ENCODE measurements at regions not wholly inside any gene's neighbourhood (a gene's known extent, or its start where the extent isn't known, plus 50 kb on each side); places are given as distances from the start of the nearest gene placed in this dataset.

- no peaks in the 10 kb centered on the region for H3K36me3 ChIP-seq
- DNase-seq = no peak
- 80 to 95% (median 92%) methylated on average over 7 of the region's 7 CpGs for WGBS, 5 donors
- no peaks in the 10 kb centered on the region for H3K27me3 ChIP-seq
- intact Hi-C loops (cut with DNase I; ENCODE audit: low total_unique reads) = no loop called here
- no peak overlapping the region for H3K27ac ChIP-seq
- peaks cover 0 to 2% (median 1%) of the 10 kb centered on the region in 4 donors for H3K9me3 ChIP-seq
- H3K4me3 ChIP-seq = no peak overlapping the region
- TF ChIP-seq POLR2AphosphoS5 (IDR thresholded peaks at IDR 0.05) (no peak), CTCF (IDR thresholded peaks at IDR 0.05) (no peak), POLR2A (IDR thresholded peaks at IDR 0.05) (no peak), EP300 (IDR thresholded peaks at IDR 0.05) (no peak)
- peaks cover 0 to 4% (median 0%) of the 10 kb centered on the region in 4 donors for H3K4me1 ChIP-seq
Observed at GRCh38 chr6:14284969-14285590, 167.5 kb downstream of the CD83 start.

DNA sequence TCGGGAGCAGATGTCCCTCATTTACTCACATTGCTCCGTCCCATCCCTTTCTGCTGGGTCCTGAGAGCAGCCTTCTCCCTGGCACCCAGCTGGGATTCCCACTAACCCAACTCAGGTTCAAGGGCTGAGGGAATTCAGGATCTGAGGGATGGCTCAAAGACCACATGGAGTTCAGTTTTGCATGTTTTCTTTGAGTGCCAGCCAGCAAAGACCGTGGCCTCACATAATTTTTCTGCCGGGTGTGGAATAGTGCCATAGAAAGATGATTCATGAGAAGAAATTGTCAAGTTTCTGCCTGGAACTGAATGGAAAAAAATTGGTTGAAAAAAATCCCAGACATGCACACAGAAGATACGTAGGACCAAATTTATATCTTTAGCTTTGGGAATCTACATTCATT lies 168.6 kb downstream of the CD83 start:
- TF ChIP-seq POLR2AphosphoS5 (IDR thresholded peaks at IDR 0.05) (no peak), POLR2A (IDR thresholded peaks at IDR 0.05) (no peak), CTCF (IDR thresholded peaks at IDR 0.05) (no peak), EP300 (IDR thresholded peaks at IDR 0.05) (no peak)
- H3K4me3 ChIP-seq = no peak overlapping the region
- H3K27ac ChIP-seq = no peak overlapping the region
- peaks cover 0 to 4% (median 0%) of the 10 kb centered on the region in 4 donors for H3K4me1 ChIP-seq
- no peak for DNase-seq
- WGBS, 5 donors = 67 to 81% (median 69%) methylated on average over 5 of the region's 5 CpGs
- intact Hi-C loops (cut with DNase I; ENCODE audit: low total_unique reads) = no loop called here
- H3K9me3 ChIP-seq = no peaks in the 10 kb centered on the region
- H3K27me3 ChIP-seq = no peaks in the 10 kb centered on the region
- H3K36me3 ChIP-seq = no peaks in the 10 kb centered on the region

- H3K36me3 ChIP-seq = no peaks in the 10 kb centered on the region
- H3K4me1 ChIP-seq = peaks cover 0 to 4% (median 0%) of the 10 kb centered on the region in 4 donors
- no peak for DNase-seq
- H3K4me3 ChIP-seq = no peak overlapping the region
- WGBS, 5 donors = 63 to 96% (median 79%) methylated on average over 1 of the region's 1 CpG
- H3K27me3 ChIP-seq = no peaks in the 10 kb centered on the region
- intact Hi-C loops (cut with DNase I; ENCODE audit: low total_unique reads) = no loop called here
- TF ChIP-seq POLR2A (IDR thresholded peaks at IDR 0.05) (no peak), CTCF (IDR thresholded peaks at IDR 0.05) (no peak), POLR2AphosphoS5 (IDR thresholded peaks at IDR 0.05) (no peak), EP300 (IDR thresholded peaks at IDR 0.05) (no peak)
- no peaks in the 10 kb centered on the region for H3K9me3 ChIP-seq
- no peak overlapping the region for H3K27ac ChIP-seq
Observed at GRCh38 chr6:14286634-14287428, 169.3 kb downstream of the CD83 start.

DNA sequence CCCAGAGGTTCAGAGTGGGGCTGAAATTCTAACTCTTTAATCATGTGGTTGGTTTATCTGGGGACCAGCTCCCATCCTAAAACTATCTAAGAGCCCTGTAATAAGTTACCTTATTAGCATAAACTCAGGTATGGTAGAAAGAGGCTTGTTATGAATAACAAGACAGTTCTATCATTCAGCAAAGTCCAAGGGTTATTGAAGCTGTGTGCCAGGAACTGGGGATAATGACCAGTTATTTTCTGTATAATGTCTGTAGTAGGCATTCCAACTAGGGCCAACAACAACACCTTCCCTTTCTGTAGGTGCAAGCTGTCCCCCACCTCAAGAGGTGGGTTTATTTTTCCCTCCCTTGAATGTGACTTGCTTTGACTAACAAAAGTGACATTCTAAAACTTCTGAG lies 170.1 kb downstream of the CD83 start:
- H3K36me3 ChIP-seq = no peaks in the 10 kb centered on the region
- H3K4me3 ChIP-seq = no peak overlapping the region
- intact Hi-C loops (cut with DNase I; ENCODE audit: low total_unique reads) = no loop called here
- DNase-seq = no peak
- TF ChIP-seq EP300 (IDR thresholded peaks at IDR 0.05) (no peak), CTCF (IDR thresholded peaks at IDR 0.05) (no peak), POLR2AphosphoS5 (IDR thresholded peaks at IDR 0.05) (no peak), POLR2A (IDR thresholded peaks at IDR 0.05) (no peak)
- H3K4me1 ChIP-seq = peaks cover 0 to 4% (median 0%) of the 10 kb centered on the region in 4 donors
- H3K27ac ChIP-seq = no peak overlapping the region
- H3K9me3 ChIP-seq = no peaks in the 10 kb centered on the region
- no peaks in the 10 kb centered on the region for H3K27me3 ChIP-seq
